ENCODE measurements at regions not wholly inside any gene's neighbourhood (a gene's known extent, or its start where the extent isn't known, plus 50 kb on each side); places are given as distances from the start of the nearest gene placed in this dataset.

GRCh38 chr21:27033471-27033870, 66.6 kb upstream of the ADAMTS5 start:
- TF ChIP-seq, protein P1, sequence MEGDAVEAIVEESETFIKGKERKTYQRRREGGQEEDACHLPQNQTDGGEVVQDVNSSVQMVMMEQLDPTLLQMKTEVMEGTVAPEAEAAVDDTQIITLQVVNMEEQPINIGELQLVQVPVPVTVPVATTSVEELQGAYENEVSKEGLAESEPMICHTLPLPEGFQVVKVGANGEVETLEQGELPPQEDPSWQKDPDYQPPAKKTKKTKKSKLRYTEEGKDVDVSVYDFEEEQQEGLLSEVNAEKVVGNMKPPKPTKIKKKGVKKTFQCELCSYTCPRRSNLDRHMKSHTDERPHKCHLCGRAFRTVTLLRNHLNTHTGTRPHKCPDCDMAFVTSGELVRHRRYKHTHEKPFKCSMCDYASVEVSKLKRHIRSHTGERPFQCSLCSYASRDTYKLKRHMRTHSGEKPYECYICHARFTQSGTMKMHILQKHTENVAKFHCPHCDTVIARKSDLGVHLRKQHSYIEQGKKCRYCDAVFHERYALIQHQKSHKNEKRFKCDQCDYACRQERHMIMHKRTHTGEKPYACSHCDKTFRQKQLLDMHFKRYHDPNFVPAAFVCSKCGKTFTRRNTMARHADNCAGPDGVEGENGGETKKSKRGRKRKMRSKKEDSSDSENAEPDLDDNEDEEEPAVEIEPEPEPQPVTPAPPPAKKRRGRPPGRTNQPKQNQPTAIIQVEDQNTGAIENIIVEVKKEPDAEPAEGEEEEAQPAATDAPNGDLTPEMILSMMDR (IDR thresholded peaks at IDR 0.05), result no peak
- TF ChIP-seq POLR2A (IDR thresholded peaks at IDR 0.05), result no peak
